ENCODE measurements at regions not wholly inside any gene's neighbourhood (a gene's known extent, or its start where the extent isn't known, plus 50 kb on each side); places are given as distances from the start of the nearest gene placed in this dataset.

DNA sequence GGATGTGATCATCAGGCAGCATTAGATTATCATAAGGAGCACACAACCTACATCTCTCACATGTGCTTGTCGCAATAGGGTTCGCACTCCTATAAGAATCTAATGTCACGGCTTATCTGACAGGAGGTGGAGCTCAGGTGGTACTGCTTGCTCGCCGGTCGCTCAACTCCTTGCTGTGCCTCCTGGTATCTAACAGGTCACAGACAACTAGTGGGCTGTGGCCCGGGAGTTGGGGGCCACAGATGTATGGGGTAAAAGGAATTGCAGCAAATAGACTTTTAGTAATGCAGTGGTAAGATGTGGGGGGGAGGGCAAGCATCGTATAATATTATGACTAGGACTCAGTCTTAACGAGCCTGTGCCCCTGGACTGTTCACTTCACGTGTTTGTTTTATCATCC lies 624.8 kb downstream of the CENPC start:
- TF ChIP-seq, protein P1, sequence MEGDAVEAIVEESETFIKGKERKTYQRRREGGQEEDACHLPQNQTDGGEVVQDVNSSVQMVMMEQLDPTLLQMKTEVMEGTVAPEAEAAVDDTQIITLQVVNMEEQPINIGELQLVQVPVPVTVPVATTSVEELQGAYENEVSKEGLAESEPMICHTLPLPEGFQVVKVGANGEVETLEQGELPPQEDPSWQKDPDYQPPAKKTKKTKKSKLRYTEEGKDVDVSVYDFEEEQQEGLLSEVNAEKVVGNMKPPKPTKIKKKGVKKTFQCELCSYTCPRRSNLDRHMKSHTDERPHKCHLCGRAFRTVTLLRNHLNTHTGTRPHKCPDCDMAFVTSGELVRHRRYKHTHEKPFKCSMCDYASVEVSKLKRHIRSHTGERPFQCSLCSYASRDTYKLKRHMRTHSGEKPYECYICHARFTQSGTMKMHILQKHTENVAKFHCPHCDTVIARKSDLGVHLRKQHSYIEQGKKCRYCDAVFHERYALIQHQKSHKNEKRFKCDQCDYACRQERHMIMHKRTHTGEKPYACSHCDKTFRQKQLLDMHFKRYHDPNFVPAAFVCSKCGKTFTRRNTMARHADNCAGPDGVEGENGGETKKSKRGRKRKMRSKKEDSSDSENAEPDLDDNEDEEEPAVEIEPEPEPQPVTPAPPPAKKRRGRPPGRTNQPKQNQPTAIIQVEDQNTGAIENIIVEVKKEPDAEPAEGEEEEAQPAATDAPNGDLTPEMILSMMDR (IDR thresholded peaks at IDR 0.05) = no peak
- TF ChIP-seq POLR2A (IDR thresholded peaks at IDR 0.05) = no peak
